Left ventricle myocardium inferior (tissue), 1 donor: ENCODE measurements at regions not wholly inside any gene's neighbourhood (a gene's known extent, or its start where the extent isn't known, plus 50 kb on each side); places are given as distances from the start of the nearest gene placed in this dataset.

Source experiments
- DNase-seq: peaks from one replicate; pipeline ENCODE4 v3.0.0-alpha.2; 2020
- H3K27ac ChIP-seq: fragments of 200-600 bp; replicated peaks from 2 replicates; pipeline ENCODE4 v1.8.0; 2021
- H3K27me3 ChIP-seq: fragments of 200-600 bp; 2 replicates; pipeline ENCODE4 v1.8.0; 2021; ENCODE audit warnings: low read depth
- H3K36me3 ChIP-seq: fragments of 200-600 bp; 2 replicates; pipeline ENCODE4 v1.8.0; 2021
- H3K4me1 ChIP-seq: fragments of 200-600 bp; 2 replicates; pipeline ENCODE4 v1.8.0; 2021
- H3K4me3 ChIP-seq: fragments of 200-600 bp; 2 replicates; pipeline ENCODE4 v1.8.0; 2021; ENCODE audit warnings: mild to moderate bottlenecking, moderate library complexity
- H3K9me3 ChIP-seq: fragments of 200-600 bp; replicated peaks from 2 replicates; pipeline ENCODE4 v1.8.0; 2021
- intact Hi-C: fragments of 100-400 bp; cut with micrococcal nuclease; formaldehyde crosslinking; loops from one replicate; pipeline ENCODE4 v1.11.0; 2022
- TF ChIP-seq, protein P1 (sequence below): fragments of 200-600 bp; IDR thresholded peaks from 2 replicates; pipeline ENCODE4 v1.8.0; 2021; ENCODE audit warnings: antibody characterized with exemption, mild to moderate bottlenecking, borderline replicate concordance
- donor health status: DM: no; HTN: yes; CAD: no; lungs with severe emphysema.

DNA sequence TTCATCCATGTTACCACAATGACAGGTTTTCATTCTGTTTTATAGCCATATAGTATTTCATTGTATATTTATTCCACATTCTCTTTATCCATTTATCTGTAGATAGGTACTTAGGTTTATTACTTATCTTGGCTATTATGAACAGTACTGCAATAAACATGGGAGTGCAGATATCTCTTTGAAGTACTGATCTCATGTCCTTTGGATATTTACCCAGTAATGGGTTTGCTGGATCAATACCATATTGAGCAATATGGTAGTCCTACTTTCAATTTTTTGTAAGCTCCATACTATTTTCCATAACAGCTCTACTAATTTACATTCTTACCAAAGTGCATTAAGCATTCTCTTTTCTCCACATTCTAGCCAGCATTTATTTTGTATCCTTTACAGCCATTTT, 235.8 kb upstream of the ALG10 start:
- Histone ChIP-seq H3K4me3 (no peak overlapping the region), H3K4me1 (no peaks in the 10 kb centered on the region), H3K36me3 (no peaks in the 10 kb centered on the region), H3K27ac (no peak overlapping the region), H3K9me3 (no peaks in the 10 kb centered on the region), H3K27me3 (no peaks in the 10 kb centered on the region)
- DNase-seq: no peak
- intact Hi-C loops: no loop called here
- TF ChIP-seq, protein P1, sequence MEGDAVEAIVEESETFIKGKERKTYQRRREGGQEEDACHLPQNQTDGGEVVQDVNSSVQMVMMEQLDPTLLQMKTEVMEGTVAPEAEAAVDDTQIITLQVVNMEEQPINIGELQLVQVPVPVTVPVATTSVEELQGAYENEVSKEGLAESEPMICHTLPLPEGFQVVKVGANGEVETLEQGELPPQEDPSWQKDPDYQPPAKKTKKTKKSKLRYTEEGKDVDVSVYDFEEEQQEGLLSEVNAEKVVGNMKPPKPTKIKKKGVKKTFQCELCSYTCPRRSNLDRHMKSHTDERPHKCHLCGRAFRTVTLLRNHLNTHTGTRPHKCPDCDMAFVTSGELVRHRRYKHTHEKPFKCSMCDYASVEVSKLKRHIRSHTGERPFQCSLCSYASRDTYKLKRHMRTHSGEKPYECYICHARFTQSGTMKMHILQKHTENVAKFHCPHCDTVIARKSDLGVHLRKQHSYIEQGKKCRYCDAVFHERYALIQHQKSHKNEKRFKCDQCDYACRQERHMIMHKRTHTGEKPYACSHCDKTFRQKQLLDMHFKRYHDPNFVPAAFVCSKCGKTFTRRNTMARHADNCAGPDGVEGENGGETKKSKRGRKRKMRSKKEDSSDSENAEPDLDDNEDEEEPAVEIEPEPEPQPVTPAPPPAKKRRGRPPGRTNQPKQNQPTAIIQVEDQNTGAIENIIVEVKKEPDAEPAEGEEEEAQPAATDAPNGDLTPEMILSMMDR: no peak

DNA sequence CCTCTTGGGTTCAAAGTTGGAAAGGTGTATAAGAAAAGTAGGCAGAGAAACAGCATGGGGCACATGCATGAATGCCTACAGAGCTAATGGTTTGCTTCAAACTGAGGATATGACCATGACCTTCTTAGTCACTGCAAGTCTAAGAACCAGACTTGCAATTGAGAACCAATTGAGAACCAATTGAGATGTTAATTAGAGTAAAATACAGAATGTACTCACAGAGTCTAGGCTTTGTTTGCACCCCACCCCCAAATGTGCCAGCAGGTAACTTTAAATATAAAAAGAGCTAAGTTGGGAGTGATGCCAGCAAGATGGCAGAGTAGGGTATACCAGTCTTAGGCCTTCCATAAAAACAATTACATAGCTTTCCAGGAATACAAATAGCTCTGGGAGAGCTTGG, 227.3 kb upstream of the ALG10 start:
- peaks cover 26% of the 10 kb centered on the region for H3K9me3 ChIP-seq
- H3K4me1 ChIP-seq: no peaks in the 10 kb centered on the region
- no peak for DNase-seq
- intact Hi-C loops: no loop called here
- H3K36me3 ChIP-seq: no peaks in the 10 kb centered on the region
- no peak overlapping the region for H3K4me3 ChIP-seq
- no peak overlapping the region for H3K27ac ChIP-seq
- TF ChIP-seq, protein P1: no peak
- H3K27me3 ChIP-seq: no peaks in the 10 kb centered on the region

DNA sequence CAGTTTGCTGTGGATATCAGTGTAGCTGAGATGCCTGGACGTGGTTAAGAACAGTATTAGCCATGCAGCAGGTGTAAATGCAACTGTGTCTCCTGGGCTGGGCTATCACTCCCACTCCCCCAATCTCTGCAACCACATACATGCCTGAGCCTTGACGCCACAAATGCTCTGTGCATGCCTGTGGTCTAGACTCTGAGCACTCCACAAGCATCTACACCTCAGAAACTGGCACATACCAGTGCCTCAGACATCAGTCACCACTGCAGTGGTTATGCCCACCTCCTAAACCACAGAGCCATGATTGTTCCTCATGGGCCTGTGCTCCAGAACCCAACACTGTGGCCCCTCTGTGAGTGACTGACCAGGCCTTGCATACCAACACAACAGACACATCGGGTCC, 226.8 kb upstream of the ALG10 start:
- Histone ChIP-seq H3K27me3 (no peaks in the 10 kb centered on the region), H3K9me3 (peaks cover 26% of the 10 kb centered on the region), H3K4me3 (no peak overlapping the region), H3K4me1 (no peaks in the 10 kb centered on the region), H3K36me3 (no peaks in the 10 kb centered on the region), H3K27ac (no peak overlapping the region)
- TF ChIP-seq, protein P1: no peak
- intact Hi-C loops: no loop called here
- no peak for DNase-seq

DNA sequence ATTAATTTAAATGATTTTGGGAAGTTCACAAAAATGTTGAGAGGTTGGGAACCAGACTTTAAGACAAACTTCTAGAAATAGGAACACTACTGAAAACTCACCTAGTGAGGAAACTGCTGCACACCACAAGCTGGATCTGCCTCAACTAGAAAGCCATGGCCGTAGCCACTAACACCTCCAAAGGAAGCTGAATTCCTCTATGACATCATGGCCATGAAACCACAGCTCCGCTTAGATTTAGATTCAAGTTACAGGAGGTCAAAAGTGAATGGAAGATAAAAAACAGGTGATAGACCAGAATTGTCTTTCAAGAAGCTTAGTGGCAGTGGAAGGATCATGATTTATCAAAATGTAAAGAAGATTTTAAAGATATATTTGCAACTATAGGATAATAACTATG, 208.8 kb upstream of the ALG10 start:
- peaks cover 13% of the 10 kb centered on the region for H3K9me3 ChIP-seq
- H3K4me3 ChIP-seq: no peak overlapping the region
- H3K27me3 ChIP-seq: no peaks in the 10 kb centered on the region
- no peaks in the 10 kb centered on the region for H3K36me3 ChIP-seq
- intact Hi-C loops: no loop called here
- TF ChIP-seq, protein P1: no peak
- DNase-seq: no peak
- no peak overlapping the region for H3K27ac ChIP-seq
- no peaks in the 10 kb centered on the region for H3K4me1 ChIP-seq

DNA sequence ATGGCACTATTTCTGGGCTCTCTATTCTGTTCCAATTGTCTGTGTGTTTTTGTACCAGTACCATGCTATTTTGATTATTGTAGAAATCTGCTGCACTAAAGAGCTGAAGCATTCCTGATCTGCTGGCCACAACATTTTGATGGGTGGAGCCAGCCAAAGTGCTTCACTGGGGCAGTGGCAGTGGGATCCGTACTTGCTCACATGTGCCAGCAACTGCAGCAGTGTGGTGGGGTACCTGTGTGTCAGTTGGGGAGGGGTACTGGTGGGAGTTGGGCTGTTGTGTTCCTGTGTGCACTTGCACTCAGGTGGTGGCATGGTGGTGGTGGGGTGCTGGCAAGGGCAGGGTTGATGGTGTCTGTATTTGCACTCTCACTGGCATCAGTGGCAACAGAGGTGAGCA, 204.6 kb upstream of the ALG10 start:
- Histone ChIP-seq H3K4me3 (no peak overlapping the region), H3K27ac (no peak overlapping the region), H3K27me3 (no peaks in the 10 kb centered on the region), H3K36me3 (no peaks in the 10 kb centered on the region), H3K9me3 (peaks cover 18% of the 10 kb centered on the region), H3K4me1 (no peaks in the 10 kb centered on the region)
- intact Hi-C loops: no loop called here
- no peak for DNase-seq
- TF ChIP-seq, protein P1: no peak

DNA sequence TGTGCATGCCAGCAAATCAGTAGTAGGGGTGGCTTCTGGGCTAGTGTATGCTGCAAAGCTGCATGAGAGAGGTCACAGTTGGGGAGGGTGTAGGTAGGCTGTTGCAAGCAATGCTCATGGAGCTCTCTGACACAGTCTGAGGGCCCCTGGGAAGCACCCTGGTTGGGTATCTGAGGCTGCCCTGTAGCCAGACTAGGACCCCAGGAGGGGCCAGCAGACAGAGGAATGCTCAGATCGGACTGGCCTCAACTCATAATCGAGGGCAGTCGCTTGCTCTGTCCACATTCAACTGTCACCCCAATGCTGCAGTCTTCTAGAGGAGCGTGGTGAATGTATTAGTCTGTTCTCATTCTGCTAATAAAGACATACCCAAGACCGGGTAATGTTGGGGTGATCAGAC, 204.0 kb upstream of the ALG10 start:
- no peaks in the 10 kb centered on the region for H3K27me3 ChIP-seq
- no peak for DNase-seq
- peaks cover 18% of the 10 kb centered on the region for H3K9me3 ChIP-seq
- intact Hi-C loops: no loop called here
- no peaks in the 10 kb centered on the region for H3K36me3 ChIP-seq
- H3K4me3 ChIP-seq: no peak overlapping the region
- no peak overlapping the region for H3K27ac ChIP-seq
- H3K4me1 ChIP-seq: no peaks in the 10 kb centered on the region
- TF ChIP-seq, protein P1: no peak
